PFSK-1 (cell line): ENCODE measurements at regions not wholly inside any gene's neighbourhood (a gene's known extent, or its start where the extent isn't known, plus 50 kb on each side); places are given as distances from the start of the nearest gene placed in this dataset.

Source experiments
- FOXP2 ChIP-seq: optimal IDR thresholded peaks from 2 replicates; pipeline ENCODE3; 2011; ENCODE audit warnings: borderline replicate concordance, control low read depth, inconsistent platforms; ENCODE audit not compliant: insufficient read depth; ENCODE audit errors: extremely low read length, extremely low read depth
- POLR2AphosphoS5 ChIP-seq: IDR thresholded peaks from 2 replicates; pipeline ENCODE4 v1.6.1; 2012; ENCODE audit warnings: low read depth, mild to moderate bottlenecking, control low read depth, low read length, moderate library complexity
- REST ChIP-seq, 2 experiments: IDR thresholded peaks; 2 replicates each; pipeline versions ENCODE4 v1.6.1 to v1.8.0; 2011 to 2012; ENCODE audit warnings: low read depth in 2 of 2, low read length in 2 of 2, control low read depth in 1 of 2, inconsistent platforms in 1 of 2, mild to moderate bottlenecking in 1 of 2, moderate library complexity in 1 of 2; ENCODE audit not compliant: insufficient read depth in 1 of 2
- SIN3A ChIP-seq: IDR thresholded peaks from 2 replicates; pipeline ENCODE4 v1.6.1; 2012; ENCODE audit warnings: mild to moderate bottlenecking, low read length, moderate library complexity, borderline replicate concordance; ENCODE audit not compliant: insufficient read depth
- TAF1 ChIP-seq: IDR thresholded peaks from 2 replicates; pipeline ENCODE4 v1.6.1; 2012; ENCODE audit warnings: low read length, control low read depth, borderline replicate concordance; ENCODE audit not compliant: insufficient read depth

GRCh38 chr1:170414989-170415709 lies 116.8 kb upstream of the GORAB start:
- no peak for TF ChIP-seq SIN3A
- no peak for TF ChIP-seq POLR2AphosphoS5
- TF ChIP-seq REST (IDR thresholded peaks at IDR 0.05; ENCODE audit: insufficient read depth in 1 of 2, low read depth in 2 of 2, low read length in 2 of 2), result no peak
- TF ChIP-seq FOXP2, result no peak
- TF ChIP-seq TAF1, result no peak

GRCh38 chr1:170415710-170416372 lies 116.1 kb upstream of the GORAB start:
- TF ChIP-seq SIN3A (no peak), FOXP2 (no peak), TAF1 (no peak), POLR2AphosphoS5 (no peak), REST (IDR thresholded peaks at IDR 0.05; ENCODE audit: insufficient read depth in 1 of 2, low read depth in 2 of 2, low read length in 2 of 2) (no peak)

GRCh38 chr1:170424346-170424745 lies 107.6 kb upstream of the GORAB start:
- TF ChIP-seq REST (IDR thresholded peaks at IDR 0.05; ENCODE audit: insufficient read depth in 1 of 2, low read depth in 2 of 2, low read length in 2 of 2) (no peak), TAF1 (no peak), SIN3A (no peak), FOXP2 (no peak), POLR2AphosphoS5 (no peak)

GRCh38 chr1:170426596-170426995 lies 105.4 kb upstream of the GORAB start:
- no peak for TF ChIP-seq POLR2AphosphoS5
- TF ChIP-seq REST (IDR thresholded peaks at IDR 0.05; ENCODE audit: insufficient read depth in 1 of 2, low read depth in 2 of 2, low read length in 2 of 2), result no peak
- no peak for TF ChIP-seq TAF1
- no peak for TF ChIP-seq FOXP2
